ENCODE measurements at regions not wholly inside any gene's neighbourhood (a gene's known extent, or its start where the extent isn't known, plus 50 kb on each side); places are given as distances from the start of the nearest gene placed in this dataset.

- Histone ChIP-seq H3K36me3 (no peaks in the 10 kb centered on the region), H3K4me3 (replicated peaks in 1 of 3) (no peak overlapping the region), H3K27me3 (no peaks in the 10 kb centered on the region), H3K9me3 (no peaks in the 10 kb centered on the region), H3K4me1 (peaks cover 0 to 6% of the 10 kb centered on the region in 2 donors), H3K27ac (no peak overlapping the region)
- no peak for DNase-seq
- 59 to 64% methylated on average over 8 of the region's 8 CpGs for WGBS, 2 donors
- TF ChIP-seq POLR2A (IDR thresholded peaks at IDR 0.05) (no peak), CTCF (IDR thresholded peaks at IDR 0.05) (no peak)
- intact Hi-C loops (cut with DNase I) = no loop called here
Measured at GRCh38 chr9:99294850-99295461, 72.9 kb downstream of the SEC61B start.

- Histone ChIP-seq H3K27me3 (no peaks in the 10 kb centered on the region), H3K9me3 (no peaks in the 10 kb centered on the region), H3K4me3 (replicated peaks in 1 of 3) (peak overlapping the region in 1 of 3 donors; percentile 15), H3K4me1 (peaks cover 0 to 6% of the 10 kb centered on the region in 2 donors), H3K27ac (no peak overlapping the region), H3K36me3 (no peaks in the 10 kb centered on the region)
- 51 to 74% methylated on average over 32 to 38 of the region's 38 CpGs for WGBS, 2 donors
- intact Hi-C loops (cut with DNase I) = no loop called here
- DNase-seq = peak; percentile 29 to 32
- no peak for TF ChIP-seq POLR2A (IDR thresholded peaks at IDR 0.05)
- TF ChIP-seq CTCF (IDR thresholded peaks at IDR 0.05) = no peak
Measured at GRCh38 chr9:99296291-99296951, 74.3 kb downstream of the SEC61B start.

- no peak overlapping the region for H3K4me3 ChIP-seq (replicated peaks in 1 of 3)
- no peak overlapping the region for H3K27ac ChIP-seq
- H3K4me1 ChIP-seq = peaks cover 0 to 6% of the 10 kb centered on the region in 2 donors
- H3K27me3 ChIP-seq = no peaks in the 10 kb centered on the region
- TF ChIP-seq CTCF (IDR thresholded peaks at IDR 0.05) = no peak
- TF ChIP-seq POLR2A (IDR thresholded peaks at IDR 0.05) = no peak
- H3K36me3 ChIP-seq = no peaks in the 10 kb centered on the region
- DNase-seq = no peak
- 76 to 77% methylated on average over 7 of the region's 7 CpGs for WGBS, 2 donors
- intact Hi-C loops (cut with DNase I) = no loop called here
- H3K9me3 ChIP-seq = no peaks in the 10 kb centered on the region
Measured at GRCh38 chr9:99298614-99299013, 76.5 kb downstream of the SEC61B start.

GRCh38 chr9:99299211-99300102 is 77.4 kb downstream of the SEC61B start:
- no peak overlapping the region for H3K27ac ChIP-seq
- intact Hi-C loops (cut with DNase I) = no loop called here
- WGBS, 2 donors = 73 to 81% methylated on average over 4 of the region's 4 CpGs
- no peaks in the 10 kb centered on the region for H3K36me3 ChIP-seq
- no peak for TF ChIP-seq CTCF (IDR thresholded peaks at IDR 0.05)
- H3K9me3 ChIP-seq = no peaks in the 10 kb centered on the region
- H3K4me1 ChIP-seq = peaks cover 0 to 6% of the 10 kb centered on the region in 2 donors
- no peaks in the 10 kb centered on the region for H3K27me3 ChIP-seq
- H3K4me3 ChIP-seq (replicated peaks in 1 of 3) = no peak overlapping the region
- no peak for DNase-seq

- Histone ChIP-seq H3K27ac (no peak overlapping the region), H3K27me3 (no peaks in the 10 kb centered on the region), H3K9me3 (no peaks in the 10 kb centered on the region), H3K4me1 (peaks cover 0 to 6% of the 10 kb centered on the region in 2 donors), H3K4me3 (replicated peaks in 1 of 3) (no peak overlapping the region), H3K36me3 (no peaks in the 10 kb centered on the region)
- no peak for DNase-seq
- TF ChIP-seq POLR2A (IDR thresholded peaks at IDR 0.05) = no peak
- TF ChIP-seq CTCF (IDR thresholded peaks at IDR 0.05) = no peak
- WGBS, 2 donors = 0% methylated on average over 1 of the region's 1 CpG
- intact Hi-C loops (cut with DNase I) = no loop called here
Measured at GRCh38 chr9:99300103-99300439, 78.0 kb downstream of the SEC61B start.

All from thyroid gland (tissue), 4 donors.